ENCODE measurements at regions not wholly inside any gene's neighbourhood (a gene's known extent, or its start where the extent isn't known, plus 50 kb on each side); places are given as distances from the start of the nearest gene placed in this dataset.

DNA sequence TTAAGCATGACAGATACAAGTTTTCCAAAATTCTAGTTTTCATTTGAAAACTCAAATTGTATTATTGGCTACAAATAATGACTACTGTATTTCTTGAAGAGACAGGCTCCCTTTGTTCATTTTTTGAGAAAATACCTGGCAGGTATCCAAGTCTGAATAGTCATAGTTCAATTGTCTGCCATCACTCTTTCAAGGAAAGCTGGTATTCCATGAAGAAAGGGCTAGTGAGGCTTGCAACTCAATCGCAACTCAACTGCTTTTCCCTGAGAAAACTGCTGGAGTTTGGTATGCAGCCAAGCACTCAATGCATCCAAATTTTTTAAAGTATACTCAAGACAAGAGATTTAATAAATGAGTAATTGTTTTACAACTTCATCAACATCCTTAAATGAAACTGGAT is 61.4 kb upstream of the TRIO start:
- no peak for DNase-seq
- TF ChIP-seq, protein P1, sequence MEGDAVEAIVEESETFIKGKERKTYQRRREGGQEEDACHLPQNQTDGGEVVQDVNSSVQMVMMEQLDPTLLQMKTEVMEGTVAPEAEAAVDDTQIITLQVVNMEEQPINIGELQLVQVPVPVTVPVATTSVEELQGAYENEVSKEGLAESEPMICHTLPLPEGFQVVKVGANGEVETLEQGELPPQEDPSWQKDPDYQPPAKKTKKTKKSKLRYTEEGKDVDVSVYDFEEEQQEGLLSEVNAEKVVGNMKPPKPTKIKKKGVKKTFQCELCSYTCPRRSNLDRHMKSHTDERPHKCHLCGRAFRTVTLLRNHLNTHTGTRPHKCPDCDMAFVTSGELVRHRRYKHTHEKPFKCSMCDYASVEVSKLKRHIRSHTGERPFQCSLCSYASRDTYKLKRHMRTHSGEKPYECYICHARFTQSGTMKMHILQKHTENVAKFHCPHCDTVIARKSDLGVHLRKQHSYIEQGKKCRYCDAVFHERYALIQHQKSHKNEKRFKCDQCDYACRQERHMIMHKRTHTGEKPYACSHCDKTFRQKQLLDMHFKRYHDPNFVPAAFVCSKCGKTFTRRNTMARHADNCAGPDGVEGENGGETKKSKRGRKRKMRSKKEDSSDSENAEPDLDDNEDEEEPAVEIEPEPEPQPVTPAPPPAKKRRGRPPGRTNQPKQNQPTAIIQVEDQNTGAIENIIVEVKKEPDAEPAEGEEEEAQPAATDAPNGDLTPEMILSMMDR (IDR thresholded peaks at IDR 0.05), result no peak
- Histone ChIP-seq H3K36me3 (no peaks in the 10 kb centered on the region), H3K4me1 (no peaks in the 10 kb centered on the region), H3K27me3 (ENCODE audit: low read depth) (no peaks in the 10 kb centered on the region), H3K27ac (no peak overlapping the region), H3K9me3 (no peaks in the 10 kb centered on the region), H3K4me3 (no peak overlapping the region)
- intact Hi-C loops (cut with DNase I), result no loop called here
- ATAC-seq, result no peak

DNA sequence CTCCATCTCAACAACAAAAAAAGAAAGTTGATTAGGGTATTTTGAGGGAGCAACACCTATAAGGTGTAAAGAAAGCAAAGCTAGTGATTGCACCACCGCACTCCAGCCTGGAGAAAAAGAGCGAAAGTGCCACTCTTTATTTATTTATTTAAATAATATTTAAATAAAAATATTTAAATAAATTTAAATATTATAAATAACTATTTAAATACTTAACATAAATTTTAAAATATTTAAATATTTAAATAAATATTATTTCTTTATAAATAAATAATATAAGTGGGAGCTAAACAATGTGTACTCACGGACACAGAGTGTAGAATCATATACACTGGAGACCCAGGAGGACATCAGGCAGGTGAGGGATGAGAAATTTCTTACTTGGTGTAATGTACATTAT is 64.4 kb upstream of the TRIO start:
- no peaks in the 10 kb centered on the region for H3K27me3 ChIP-seq (ENCODE audit: low read depth)
- no peak overlapping the region for H3K27ac ChIP-seq
- no peaks in the 10 kb centered on the region for H3K36me3 ChIP-seq
- TF ChIP-seq, protein P1 (IDR thresholded peaks at IDR 0.05), result no peak
- DNase-seq, result no peak
- ATAC-seq, result no peak
- no peaks in the 10 kb centered on the region for H3K4me1 ChIP-seq
- no peak overlapping the region for H3K4me3 ChIP-seq
- no peaks in the 10 kb centered on the region for H3K9me3 ChIP-seq
- intact Hi-C loops (cut with DNase I), result no loop called here

DNA sequence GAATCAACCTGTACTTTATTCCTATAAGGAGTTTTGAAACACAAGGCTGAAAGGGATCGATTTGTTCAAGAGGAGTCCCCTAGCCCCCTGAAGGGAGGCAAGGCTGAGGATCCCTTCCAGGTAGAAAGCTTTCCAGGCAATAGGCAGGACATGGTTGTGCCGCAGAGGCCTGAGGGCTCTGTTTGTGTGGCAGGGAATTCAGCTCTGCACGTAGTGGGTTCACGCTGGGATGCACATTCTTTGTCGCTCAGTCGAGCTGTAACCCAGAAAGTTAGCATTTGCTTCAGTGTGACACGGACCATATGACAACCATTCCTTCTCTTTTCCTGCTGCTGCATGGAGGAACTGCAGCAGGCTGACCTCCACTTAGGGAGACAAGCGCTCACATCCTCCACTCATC is 65.6 kb upstream of the TRIO start:
- intact Hi-C loops (cut with DNase I), result no loop called here
- Histone ChIP-seq H3K4me1 (no peaks in the 10 kb centered on the region), H3K4me3 (no peak overlapping the region), H3K9me3 (no peaks in the 10 kb centered on the region), H3K27ac (no peak overlapping the region), H3K27me3 (ENCODE audit: low read depth) (no peaks in the 10 kb centered on the region), H3K36me3 (no peaks in the 10 kb centered on the region)
- DNase-seq (no peak), ATAC-seq (no peak)
- TF ChIP-seq, protein P1 (IDR thresholded peaks at IDR 0.05), result no peak

DNA sequence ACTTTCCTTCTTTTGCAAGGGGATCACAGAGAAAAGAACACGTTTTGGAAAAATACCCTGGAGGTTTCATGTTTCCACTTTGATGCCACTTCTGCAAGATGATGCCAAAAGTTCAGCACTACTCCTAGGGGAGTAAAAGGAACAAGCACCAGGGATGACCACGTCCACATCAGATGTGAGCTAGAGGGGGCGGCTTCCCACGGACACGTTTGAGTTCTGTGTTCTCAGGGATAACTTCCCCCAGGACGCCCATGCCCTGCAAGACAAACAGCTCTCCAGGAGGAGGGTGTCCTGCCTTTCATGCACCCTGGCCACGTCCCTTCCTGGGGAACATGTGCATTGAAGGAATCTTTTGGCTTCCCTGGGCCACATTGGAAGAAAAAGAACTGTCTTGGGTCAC is 66.6 kb upstream of the TRIO start:
- ATAC-seq, result no peak
- Histone ChIP-seq H3K9me3 (no peaks in the 10 kb centered on the region), H3K4me1 (no peaks in the 10 kb centered on the region), H3K4me3 (no peak overlapping the region), H3K27ac (no peak overlapping the region), H3K27me3 (ENCODE audit: low read depth) (no peaks in the 10 kb centered on the region), H3K36me3 (no peaks in the 10 kb centered on the region)
- TF ChIP-seq, protein P1 (IDR thresholded peaks at IDR 0.05), result no peak
- DNase-seq, result no peak
- intact Hi-C loops (cut with DNase I), result no loop called here

DNA sequence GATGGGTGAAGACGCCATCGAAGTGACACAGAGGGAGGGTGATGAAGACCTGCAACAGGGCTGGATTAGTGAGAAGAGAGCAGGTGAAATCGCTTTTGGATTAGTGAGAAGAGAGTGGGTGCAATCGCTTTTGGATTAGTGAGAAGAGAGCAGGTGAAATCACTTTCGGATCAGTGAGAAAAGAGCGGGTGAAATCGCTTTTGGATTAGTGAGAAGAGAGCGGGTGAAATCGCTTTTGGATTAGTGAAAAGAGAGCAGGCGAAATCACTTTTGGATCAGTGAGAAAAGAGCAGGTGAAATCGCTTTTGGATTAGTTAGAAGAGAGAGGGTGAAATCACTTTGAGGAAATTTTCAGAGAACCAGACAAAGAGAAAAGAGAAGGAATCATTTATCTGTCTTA is 67.2 kb upstream of the TRIO start:
- no peaks in the 10 kb centered on the region for H3K4me1 ChIP-seq
- intact Hi-C loops (cut with DNase I), result no loop called here
- no peak overlapping the region for H3K4me3 ChIP-seq
- no peak overlapping the region for H3K27ac ChIP-seq
- no peak for ATAC-seq
- no peak for DNase-seq
- H3K36me3 ChIP-seq, result no peaks in the 10 kb centered on the region
- no peaks in the 10 kb centered on the region for H3K9me3 ChIP-seq
- no peaks in the 10 kb centered on the region for H3K27me3 ChIP-seq (ENCODE audit: low read depth)
- TF ChIP-seq, protein P1 (IDR thresholded peaks at IDR 0.05), result no peak

DNA sequence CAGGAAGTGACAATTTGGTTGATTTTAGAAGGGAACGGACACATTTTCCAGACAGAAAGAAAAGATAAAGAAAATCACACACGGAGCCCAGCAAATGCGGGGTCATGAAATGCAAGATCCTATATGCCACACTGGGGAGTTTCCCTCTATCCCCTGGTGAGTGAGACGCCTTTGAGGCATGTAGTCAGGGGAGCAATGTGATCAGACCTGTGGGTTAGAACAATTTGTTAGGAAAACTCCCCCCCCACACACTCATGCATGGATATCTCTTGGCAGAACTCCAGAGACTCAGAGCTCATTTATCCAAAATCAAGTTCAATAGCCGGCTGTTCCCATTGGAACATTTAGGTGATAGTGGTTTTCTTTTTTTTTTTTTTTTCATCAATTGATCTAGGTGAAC is 71.7 kb upstream of the TRIO start:
- Histone ChIP-seq H3K27ac (no peak overlapping the region), H3K36me3 (no peaks in the 10 kb centered on the region), H3K27me3 (ENCODE audit: low read depth) (peaks cover 9% of the 10 kb centered on the region), H3K4me1 (no peaks in the 10 kb centered on the region), H3K9me3 (no peaks in the 10 kb centered on the region), H3K4me3 (no peak overlapping the region)
- DNase-seq (no peak), ATAC-seq (no peak)
- TF ChIP-seq, protein P1 (IDR thresholded peaks at IDR 0.05), result no peak
- intact Hi-C loops (cut with DNase I), result no loop called here

All from lower lobe of right lung (tissue), 2 donors.